ENCODE measurements at regions not wholly inside any gene's neighbourhood (a gene's known extent, or its start where the extent isn't known, plus 50 kb on each side); places are given as distances from the start of the nearest gene placed in this dataset.
A peak's percentile ranks its signal among the peaks of the same experiment; 100 is the strongest.

DNA sequence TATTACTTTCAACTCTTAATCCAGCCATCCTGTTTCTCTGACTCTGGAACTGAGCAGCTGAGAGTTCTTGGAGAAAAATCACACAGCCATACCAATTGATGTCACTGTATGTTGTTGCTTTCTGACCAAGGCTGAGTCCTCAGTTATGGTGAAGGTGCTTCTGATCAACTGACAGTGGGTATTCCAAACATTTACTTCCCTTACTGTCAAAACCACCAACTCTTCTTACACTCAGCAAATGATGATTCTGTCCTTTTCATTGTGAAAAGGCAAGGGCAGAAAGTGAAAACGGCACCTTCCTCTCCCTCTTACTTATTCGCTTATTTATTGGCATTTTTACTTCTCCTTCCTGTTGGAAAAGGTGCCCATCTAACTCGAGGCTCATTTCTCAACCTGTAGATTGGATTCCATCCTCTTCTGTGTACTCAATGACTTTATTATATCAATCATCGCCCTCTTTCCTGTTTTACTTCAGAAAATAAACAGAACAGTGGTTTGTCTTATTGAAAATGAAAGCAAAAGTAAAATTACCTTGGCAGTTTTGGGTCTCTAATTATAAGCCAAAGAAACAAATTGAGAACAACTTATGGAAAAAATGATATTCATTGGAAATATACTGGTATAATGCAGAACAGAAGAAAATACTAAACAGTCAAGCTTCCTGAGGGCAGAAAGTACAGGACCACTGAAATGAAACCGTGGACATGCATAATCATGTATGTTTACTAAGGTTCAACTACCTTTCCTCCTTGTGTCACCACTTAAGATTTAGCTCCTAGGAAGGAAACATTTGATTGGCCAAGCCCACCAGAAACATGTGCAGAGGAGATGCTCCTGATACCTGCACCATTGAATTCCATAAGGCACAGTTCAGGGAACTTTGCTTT, 104.5 kb upstream of the CHD1 start:
- H3K79me2 ChIP-seq (ENCODE audit: insufficient read depth, low read depth, low read length): no peaks in the 10 kb centered on the region
- ChIA-PET CTCF (ENCODE audit: unreplicated experiment) (interaction anchor here (1.6 kb wide), 1 partner anchor 129 kb away, joined by 4 read pairs; no protein-coding TSS in a partner anchor), POLR2A (no interaction called here)
- peak overlapping the region; percentile 54 for H3K4me2 ChIP-seq (ENCODE audit: low read length)
- H3K4me1 ChIP-seq (ENCODE audit: insufficient read depth, low read length, poor library complexity, severe bottlenecking): peaks cover 3% of the 10 kb centered on the region
- H4K20me1 ChIP-seq (ENCODE audit: insufficient read depth, low read length): 0 out of 2 replicates have a peak, but pooled peaks cover 2% of the 10 kb centered on the region
- no peaks in the 10 kb centered on the region for H3K36me3 ChIP-seq (ENCODE audit: insufficient read depth, low read length)
- intact Hi-C loops (cut with micrococcal nuclease; ENCODE audit: unreplicated experiment): no loop called here
- no peaks in the 10 kb centered on the region for H3K9me3 ChIP-seq (ENCODE audit: low read length)
- H3K27ac ChIP-seq (ENCODE audit: low read depth, low read length, poor library complexity, severe bottlenecking): no peak overlapping the region
- no TSS peak for BruUV-seq (replicated peaks)
- H3K9me2 ChIP-seq (ENCODE audit: insufficient read depth, low read length): no peaks in the 10 kb centered on the region
- DNase-seq (ENCODE audit: low spot score): no peak
- H2AFZ ChIP-seq (ENCODE audit: low read length): peak overlapping the region; percentile 56; the same call in 1 of the 2 replicates
- H3K4me3 ChIP-seq (ENCODE audit: low read depth, low read length, poor library complexity, severe bottlenecking): peak overlapping the region; percentile 48
- no peak for TF ChIP-seq EZH2phosphoT487 (IDR thresholded peaks at IDR 0.05; ENCODE audit: borderline replicate concordance, low read depth, low read length)
- TF ChIP-seq, protein P1, sequence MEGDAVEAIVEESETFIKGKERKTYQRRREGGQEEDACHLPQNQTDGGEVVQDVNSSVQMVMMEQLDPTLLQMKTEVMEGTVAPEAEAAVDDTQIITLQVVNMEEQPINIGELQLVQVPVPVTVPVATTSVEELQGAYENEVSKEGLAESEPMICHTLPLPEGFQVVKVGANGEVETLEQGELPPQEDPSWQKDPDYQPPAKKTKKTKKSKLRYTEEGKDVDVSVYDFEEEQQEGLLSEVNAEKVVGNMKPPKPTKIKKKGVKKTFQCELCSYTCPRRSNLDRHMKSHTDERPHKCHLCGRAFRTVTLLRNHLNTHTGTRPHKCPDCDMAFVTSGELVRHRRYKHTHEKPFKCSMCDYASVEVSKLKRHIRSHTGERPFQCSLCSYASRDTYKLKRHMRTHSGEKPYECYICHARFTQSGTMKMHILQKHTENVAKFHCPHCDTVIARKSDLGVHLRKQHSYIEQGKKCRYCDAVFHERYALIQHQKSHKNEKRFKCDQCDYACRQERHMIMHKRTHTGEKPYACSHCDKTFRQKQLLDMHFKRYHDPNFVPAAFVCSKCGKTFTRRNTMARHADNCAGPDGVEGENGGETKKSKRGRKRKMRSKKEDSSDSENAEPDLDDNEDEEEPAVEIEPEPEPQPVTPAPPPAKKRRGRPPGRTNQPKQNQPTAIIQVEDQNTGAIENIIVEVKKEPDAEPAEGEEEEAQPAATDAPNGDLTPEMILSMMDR (conservative IDR thresholded peaks at IDR 0.05; ENCODE audit: low read length): no peak

GRCh38 chr5:99032234-99033013, 103.6 kb upstream of the CHD1 start:
- DNase-seq (ENCODE audit: low spot score): peak; percentile 56
- peaks cover 11% of the 10 kb centered on the region for H3K4me1 ChIP-seq (ENCODE audit: insufficient read depth, low read length, poor library complexity, severe bottlenecking)
- peak overlapping the region; percentile 56; the same call in 1 of the 2 replicates for H2AFZ ChIP-seq (ENCODE audit: low read length)

More at GRCh38 chr5:99032234-99033013, 103.6 kb upstream of the CHD1 start:
- BruUV-seq (replicated peaks): no TSS peak
- intact Hi-C loops (cut with micrococcal nuclease; ENCODE audit: unreplicated experiment): loop anchor here (1.0 kb wide), 1 partner anchor 126 kb away; no protein-coding TSS in a partner anchor
- H3K79me2 ChIP-seq (ENCODE audit: insufficient read depth, low read depth, low read length): no peaks in the 10 kb centered on the region
- peaks cover 10% of the 10 kb centered on the region; the same call in 1 of the 2 replicates for H4K20me1 ChIP-seq (ENCODE audit: insufficient read depth, low read length)
- H3K36me3 ChIP-seq (ENCODE audit: insufficient read depth, low read length): no peaks in the 10 kb centered on the region
- no peak overlapping the region for H3K27ac ChIP-seq (ENCODE audit: low read depth, low read length, poor library complexity, severe bottlenecking)
- no peaks in the 10 kb centered on the region for H3K9me2 ChIP-seq (ENCODE audit: insufficient read depth, low read length)
- peak overlapping the region; percentile 54 for H3K4me2 ChIP-seq (ENCODE audit: low read length)
- no peak overlapping the region for H3K4me3 ChIP-seq (ENCODE audit: low read depth, low read length, poor library complexity, severe bottlenecking)
- ChIA-PET POLR2A (no interaction called here), CTCF (ENCODE audit: unreplicated experiment) (interaction anchor here (1.6 kb wide), 1 partner anchor 128 kb away, joined by 4 read pairs; no protein-coding TSS in a partner anchor)
- TF ChIP-seq EZH2phosphoT487 (IDR thresholded peaks at IDR 0.05; ENCODE audit: borderline replicate concordance, low read depth, low read length): no peak
- TF ChIP-seq, protein P1 (conservative IDR thresholded peaks at IDR 0.05; ENCODE audit: low read length): peak; percentile 90
- H3K9me3 ChIP-seq (ENCODE audit: low read length): no peaks in the 10 kb centered on the region
